Keratinocyte (primary cell): ENCODE measurements at regions not wholly inside any gene's neighbourhood (a gene's known extent, or its start where the extent isn't known, plus 50 kb on each side); places are given as distances from the start of the nearest gene placed in this dataset.

ENCODE experiments used
- DNase-seq: peaks from one replicate; pipeline ENCODE4 v3.0.0-alpha.2; 2011; ENCODE audit warnings: low read depth, missing footprints, low spot score
- FAIRE-seq: peaks from 2 replicates; lab custom pipeline; 2011; peaks lifted over from hg19 to GRCh38; lab: Jason Lieb, UNC
- H2AFZ ChIP-seq: 2 replicates; pipeline ENCODE4 v1.6.0; 2012; ENCODE audit warnings: low read length, control low read depth, inconsistent platforms; ENCODE audit not compliant: control insufficient read depth
- H3K27ac ChIP-seq: 2 replicates; pipeline ENCODE4 v1.5.1; 2011; ENCODE audit warnings: low read length; ENCODE audit not compliant: control insufficient read depth, insufficient read depth
- H3K27me3 ChIP-seq: 3 replicates; pipeline ENCODE4 v1.6.0; 2011; ENCODE audit warnings: low read length; ENCODE audit not compliant: control insufficient read depth, insufficient read depth; ENCODE audit errors: extremely low read depth
- H3K36me3 ChIP-seq, 2 experiments: 2 replicates in 1 of 2; 3 replicates in 1 of 2; pipeline ENCODE4 v1.5.1; 2011; ENCODE audit warnings: low read length in 2 of 2, mild to moderate bottlenecking in 1 of 2; ENCODE audit not compliant: control insufficient read depth in 2 of 2, insufficient read depth in 2 of 2; ENCODE audit errors: extremely low read depth in 1 of 2
- H3K4me1 ChIP-seq: 3 replicates; pipeline ENCODE4 v1.5.1; 2011; ENCODE audit warnings: low read length; ENCODE audit not compliant: control insufficient read depth, insufficient read depth; ENCODE audit errors: extremely low read depth
- H3K4me2 ChIP-seq: 3 replicates; pipeline ENCODE4 v1.6.0; 2011; ENCODE audit warnings: low read depth, low read length; ENCODE audit not compliant: control insufficient read depth, insufficient read depth; ENCODE audit errors: extremely low read depth
- H3K4me3 ChIP-seq, 3 experiments: fragments of 200-600 bp in 1 of 3; sonication (generic) in 1 of 3; 2 replicates in 2 of 3; 3 replicates in 1 of 3; pipeline ENCODE4 v1.5.1; 2011 to 2016; ENCODE audit warnings: low read length in 3 of 3, mild to moderate bottlenecking in 3 of 3, control low read depth in 2 of 3, inconsistent platforms in 1 of 3, low read depth in 1 of 3, mixed read lengths in 1 of 3, mixed run types in 1 of 3, moderate library complexity in 1 of 3; ENCODE audit not compliant: control insufficient read depth in 2 of 3, insufficient read depth in 2 of 3; ENCODE audit errors: extremely low read depth in 1 of 3
- H3K79me2 ChIP-seq: 2 replicates; pipeline ENCODE4 v1.6.0; 2012; ENCODE audit warnings: low read length; ENCODE audit not compliant: control insufficient read depth, insufficient read depth
- H3K9ac ChIP-seq: 3 replicates; pipeline ENCODE4 v1.6.0; 2011; ENCODE audit warnings: low read length; ENCODE audit not compliant: control insufficient read depth, insufficient read depth; ENCODE audit errors: extremely low read depth
- H3K9me1 ChIP-seq: 3 replicates; pipeline ENCODE4 v1.6.0; 2011; ENCODE audit warnings: low read length; ENCODE audit not compliant: control insufficient read depth, insufficient read depth; ENCODE audit errors: extremely low read depth
- H3K9me3 ChIP-seq: 2 replicates; pipeline ENCODE4 v1.5.1; 2012; ENCODE audit warnings: low read depth, low read length; ENCODE audit not compliant: control insufficient read depth
- H4K20me1 ChIP-seq: 3 replicates; pipeline ENCODE4 v1.6.0; 2011; ENCODE audit warnings: low read length; ENCODE audit not compliant: control insufficient read depth, insufficient read depth; ENCODE audit errors: extremely low read depth
- EZH2 ChIP-seq: IDR thresholded peaks from one replicate; pipeline ENCODE4 v1.6.1; 2012; ENCODE audit warnings: inconsistent platforms, mild to moderate bottlenecking, low read length, moderate library complexity
- dilution Hi-C: fragments of 300-500 bp; cut with MboI; formaldehyde crosslinking; loops from one replicate; pipeline ENCODE4 v1.7.0; 2020; ENCODE audit warnings: low sequenced_read_pairs; ENCODE audit not compliant: extremely low pct_ligation_motif_present
- TF ChIP-seq, protein P1 (sequence below), 3 experiments: IDR thresholded peaks in 1 of 3; conservative IDR thresholded peaks in 1 of 3; optimal IDR thresholded peaks in 1 of 3; 2 replicates in 2 of 3; 3 replicates in 1 of 3; pipeline versions ENCODE3 to v1.5.1; 2011; ENCODE audit warnings: low read length in 3 of 3, mild to moderate bottlenecking in 3 of 3, moderate library complexity in 2 of 3, control low read depth in 1 of 3, inconsistent platforms in 1 of 3; ENCODE audit not compliant: insufficient read depth in 2 of 3; ENCODE audit errors: extremely low read depth in 1 of 3

GRCh38 chr2:66093371-66093770 is 341.6 kb upstream of the MEIS1 start:
- Histone ChIP-seq H3K4me2 (no peak overlapping the region), H3K4me3 (no peak overlapping the region), H3K9me1 (no peaks in the 10 kb centered on the region), H3K9me3 (no peaks in the 10 kb centered on the region), H3K36me3 (no peaks in the 10 kb centered on the region), H3K4me1 (no peaks in the 10 kb centered on the region), H3K9ac (no peak overlapping the region), H4K20me1 (no peaks in the 10 kb centered on the region), H3K79me2 (no peaks in the 10 kb centered on the region), H3K27ac (no peak overlapping the region), H3K27me3 (no peaks in the 10 kb centered on the region), H2AFZ (no peak overlapping the region)
- no peak for DNase-seq
- dilution Hi-C loops: no loop called here
- no peak for FAIRE-seq
- TF ChIP-seq, protein P1, sequence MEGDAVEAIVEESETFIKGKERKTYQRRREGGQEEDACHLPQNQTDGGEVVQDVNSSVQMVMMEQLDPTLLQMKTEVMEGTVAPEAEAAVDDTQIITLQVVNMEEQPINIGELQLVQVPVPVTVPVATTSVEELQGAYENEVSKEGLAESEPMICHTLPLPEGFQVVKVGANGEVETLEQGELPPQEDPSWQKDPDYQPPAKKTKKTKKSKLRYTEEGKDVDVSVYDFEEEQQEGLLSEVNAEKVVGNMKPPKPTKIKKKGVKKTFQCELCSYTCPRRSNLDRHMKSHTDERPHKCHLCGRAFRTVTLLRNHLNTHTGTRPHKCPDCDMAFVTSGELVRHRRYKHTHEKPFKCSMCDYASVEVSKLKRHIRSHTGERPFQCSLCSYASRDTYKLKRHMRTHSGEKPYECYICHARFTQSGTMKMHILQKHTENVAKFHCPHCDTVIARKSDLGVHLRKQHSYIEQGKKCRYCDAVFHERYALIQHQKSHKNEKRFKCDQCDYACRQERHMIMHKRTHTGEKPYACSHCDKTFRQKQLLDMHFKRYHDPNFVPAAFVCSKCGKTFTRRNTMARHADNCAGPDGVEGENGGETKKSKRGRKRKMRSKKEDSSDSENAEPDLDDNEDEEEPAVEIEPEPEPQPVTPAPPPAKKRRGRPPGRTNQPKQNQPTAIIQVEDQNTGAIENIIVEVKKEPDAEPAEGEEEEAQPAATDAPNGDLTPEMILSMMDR (optimal IDR thresholded peaks at IDR 0.05 in 1 of 3, IDR thresholded peaks at IDR 0.05 in 1 of 3, conservative IDR thresholded peaks at IDR 0.05 in 1 of 3; ENCODE audit: extremely low read depth in 1 of 3, insufficient read depth in 2 of 3, low read length in 3 of 3): no peak
- no peak for TF ChIP-seq EZH2

- dilution Hi-C loops: no loop called here
- H3K4me3 ChIP-seq: no peak overlapping the region
- TF ChIP-seq EZH2: no peak
Measured at GRCh38 chr2:66084948-66085590, 349.9 kb upstream of the MEIS1 start.

DNA sequence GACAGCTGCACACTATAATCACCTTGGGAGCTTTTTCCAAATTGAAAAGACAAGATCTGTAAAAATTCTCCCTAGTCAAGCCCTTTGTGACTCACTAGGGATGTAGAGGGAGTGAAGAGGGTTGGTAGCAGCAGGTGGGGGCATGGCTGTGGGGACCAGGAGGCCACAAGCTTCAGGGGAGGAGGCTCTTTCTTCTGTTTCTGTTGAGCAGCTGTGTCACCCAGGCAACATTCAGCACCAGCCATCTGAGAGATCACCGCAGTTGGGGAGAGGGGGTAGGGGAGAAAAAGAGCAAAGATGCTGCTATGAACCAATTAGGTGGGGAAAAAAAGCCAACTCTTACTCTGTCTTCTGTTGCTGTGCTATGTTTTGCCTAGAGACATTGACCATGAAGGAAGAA is 352.3 kb upstream of the MEIS1 start:
- no peaks in the 10 kb centered on the region for H3K9me3 ChIP-seq
- no peaks in the 10 kb centered on the region for H3K79me2 ChIP-seq
- no peak for TF ChIP-seq EZH2
- TF ChIP-seq, protein P1 (optimal IDR thresholded peaks at IDR 0.05 in 1 of 3, IDR thresholded peaks at IDR 0.05 in 1 of 3, conservative IDR thresholded peaks at IDR 0.05 in 1 of 3; ENCODE audit: extremely low read depth in 1 of 3, insufficient read depth in 2 of 3, low read length in 3 of 3): no peak

More at GRCh38 chr2:66084948-66085590, 349.9 kb upstream of the MEIS1 start:
- Histone ChIP-seq H3K36me3 (no peaks in the 10 kb centered on the region), H4K20me1 (no peaks in the 10 kb centered on the region), H3K27me3 (no peaks in the 10 kb centered on the region), H3K27ac (no peak overlapping the region), H3K4me2 (no peak overlapping the region), H3K9ac (no peak overlapping the region), H3K4me1 (no peaks in the 10 kb centered on the region), H3K9me1 (no peaks in the 10 kb centered on the region), H2AFZ (no peak overlapping the region), H3K79me2 (no peaks in the 10 kb centered on the region), H3K9me3 (no peaks in the 10 kb centered on the region)
- FAIRE-seq (no peak), DNase-seq (no peak)

More for the DNA sequence above, 352.3 kb upstream of the MEIS1 start:
- Histone ChIP-seq H3K9me1 (no peaks in the 10 kb centered on the region), H3K4me1 (no peaks in the 10 kb centered on the region), H3K4me2 (no peak overlapping the region), H3K9ac (no peak overlapping the region), H2AFZ (no peak overlapping the region), H3K27ac (no peak overlapping the region), H3K4me3 (no peak overlapping the region), H3K36me3 (no peaks in the 10 kb centered on the region), H3K27me3 (no peaks in the 10 kb centered on the region), H4K20me1 (no peaks in the 10 kb centered on the region)
- no peak for DNase-seq
- no peak for FAIRE-seq
- dilution Hi-C loops: no loop called here
